GM12878 (cell line): ENCODE measurements at regions not wholly inside any gene's neighbourhood (a gene's known extent, or its start where the extent isn't known, plus 50 kb on each side); places are given as distances from the start of the nearest gene placed in this dataset.
A peak's percentile ranks its signal among the peaks of the same experiment; 100 is the strongest.

Source experiments
- ATAC-seq: fragments of 200-7000 bp; cut with Tn5 transposase; 3 replicates; pipeline ENCODE4 v1.9.1; 2020; ENCODE audit warnings: mild to moderate bottlenecking, moderate library complexity
- BruUV-seq: library from RNA; stranded (reverse); fragments of 400-500 nt; replicated peaks from 2 replicates; lab custom pipeline; 2021; lab: Mats Ljungman, UMichigan
- CTCF ChIA-PET: fragments of 300-600 bp; sonication (Branson Sonifier 250); formaldehyde crosslinking; extraction: SDS; loops from one replicate; lab custom pipeline; 2021; ENCODE audit warnings: inconsistent platforms; lab: Yijun Ruan, JAX
- POLR2A ChIA-PET: fragments of 350-600 bp; formaldehyde crosslinking; extraction: SDS; loops from one replicate; lab custom pipeline; 2021; ENCODE audit warnings: inconsistent platforms; lab: Charles Lee
- RAD21 ChIA-PET: fragments of 300-600 bp; sonication (Branson Sonifier 250); formaldehyde crosslinking; loops from one replicate; lab custom pipeline; 2023; ENCODE audit warnings: antibody characterized with exemption; ENCODE audit not compliant: unreplicated experiment; lab: Charles Lee
- SMC1A ChIA-PET: fragments of 300-600 bp; sonication (Branson Sonifier 250); formaldehyde crosslinking; loops from one replicate; lab custom pipeline; 2023; ENCODE audit not compliant: unreplicated experiment, uncharacterized antibody; lab: Charles Lee
- DNase-seq: peaks from one replicate; pipeline ENCODE4 v3.0.0-alpha.2; 2011; ENCODE audit warnings: low read depth, low spot score
- FAIRE-seq: peaks from 3 replicates; lab custom pipeline; 2011; peaks lifted over from hg19 to GRCh38; lab: Jason Lieb, UNC
- H2AFZ ChIP-seq: 2 replicates; pipeline ENCODE4 v1.6.0; 2011; ENCODE audit warnings: low read depth, low read length, control low read depth; ENCODE audit not compliant: control insufficient read depth
- H3K27ac ChIP-seq: 2 replicates; pipeline ENCODE4 v1.5.1; 2011; ENCODE audit warnings: control low read depth; ENCODE audit not compliant: control insufficient read depth, insufficient read depth
- H3K27me3 ChIP-seq, 2 experiments: replicated peaks in 1 of 2; 2 replicates each; pipeline versions ENCODE4 v1.6.0 to v1.6.1; 2011; ENCODE audit warnings: low read length in 1 of 2; ENCODE audit not compliant: control insufficient read depth in 2 of 2, insufficient read depth in 2 of 2
- H3K36me3 ChIP-seq, 2 experiments: 2 replicates each; pipeline ENCODE4 v1.5.1; 2011; ENCODE audit warnings: low read length in 1 of 2; ENCODE audit not compliant: control insufficient read depth in 2 of 2, insufficient read depth in 2 of 2
- H3K4me1 ChIP-seq: 2 replicates; pipeline ENCODE4 v1.6.1; 2011; ENCODE audit warnings: mild to moderate bottlenecking, low read length, moderate library complexity, mixed read lengths; ENCODE audit not compliant: control insufficient read depth, insufficient read depth
- H3K4me2 ChIP-seq: 2 replicates; pipeline ENCODE4 v1.6.0; 2011; ENCODE audit warnings: control low read depth; ENCODE audit not compliant: control insufficient read depth, insufficient read depth
- H3K4me3 ChIP-seq: fragments of 200-600 bp; sonication (generic); 2 replicates; pipeline ENCODE4 v1.5.1; 2016
- H3K79me2 ChIP-seq: 2 replicates; pipeline ENCODE4 v1.6.0; 2011; ENCODE audit warnings: low read length; ENCODE audit not compliant: control insufficient read depth, insufficient read depth
- H3K9ac ChIP-seq: 2 replicates; pipeline ENCODE4 v1.8.0; 2011; ENCODE audit warnings: low read length, control low read depth, mixed read lengths; ENCODE audit not compliant: control insufficient read depth, insufficient read depth
- H3K9me3 ChIP-seq: replicated peaks from 3 replicates; pipeline ENCODE4 v1.5.1; 2011; ENCODE audit warnings: mild to moderate bottlenecking, low read length; ENCODE audit not compliant: control insufficient read depth, insufficient read depth
- H4K20me1 ChIP-seq: 2 replicates; pipeline ENCODE4 v1.6.0; 2011; ENCODE audit not compliant: control insufficient read depth, insufficient read depth
- CREB1 ChIP-seq: IDR thresholded peaks from 2 replicates; pipeline ENCODE4 v1.6.1; 2012; ENCODE audit warnings: low read depth, mild to moderate bottlenecking, inconsistent platforms
- EGR1 ChIP-seq, 2 experiments: IDR thresholded peaks; 1 replicate in 1 of 2; 2 replicates in 1 of 2; pipeline ENCODE4 v1.6.1; 2011 to 2012; ENCODE audit warnings: low read depth in 2 of 2, low read length in 2 of 2, borderline replicate concordance in 1 of 2, mild to moderate bottlenecking in 1 of 2, moderate library complexity in 1 of 2
- HDGF ChIP-seq: fragments of 450-650 bp; IDR thresholded peaks from 2 replicates; pipeline ENCODE4 v1.6.1; 2016; ENCODE audit warnings: antibody characterized with exemption
- JUNB ChIP-seq: IDR thresholded peaks from 2 replicates; pipeline ENCODE4 v1.6.1; 2016; ENCODE audit warnings: antibody characterized with exemption, mild to moderate bottlenecking
- KDM1A ChIP-seq: fragments of 200-600 bp; sonication (generic); IDR thresholded peaks from 2 replicates; pipeline ENCODE4 v1.6.1; 2016; ENCODE audit warnings: borderline replicate concordance
- MEF2B ChIP-seq: fragments of 450-650 bp; IDR thresholded peaks from 2 replicates; pipeline ENCODE4 v1.6.1; 2018; ENCODE audit warnings: mild to moderate bottlenecking, moderate library complexity; ENCODE audit not compliant: partially characterized antibody, poor library complexity, severe bottlenecking
- MTA3 ChIP-seq: IDR thresholded peaks from 2 replicates; pipeline ENCODE4 v1.6.1; 2012; ENCODE audit warnings: low read length, inconsistent platforms, borderline replicate concordance
- MYC ChIP-seq: IDR thresholded peaks from 2 replicates; pipeline ENCODE4 v1.6.1; 2011; ENCODE audit warnings: mild to moderate bottlenecking, low read length, moderate library complexity, inconsistent platforms; ENCODE audit not compliant: insufficient read depth, insufficient replicate concordance, insufficient read length, severe bottlenecking
- NBN ChIP-seq: fragments of 450-650 bp; IDR thresholded peaks from 2 replicates; pipeline ENCODE4 v1.6.1; 2016
- RUNX3 ChIP-seq: IDR thresholded peaks from 2 replicates; pipeline ENCODE4 v1.6.1; 2012; ENCODE audit warnings: low read length, inconsistent platforms
- SMARCA5 ChIP-seq: fragments of 450-650 bp; IDR thresholded peaks from 2 replicates; pipeline ENCODE4 v1.6.1; 2017; ENCODE audit warnings: mild to moderate bottlenecking
- SMC3 ChIP-seq: IDR thresholded peaks from 2 replicates; pipeline ENCODE4 v1.6.1; 2011; ENCODE audit warnings: low read length, improper control_type of control experiment, borderline replicate concordance
- TAF1 ChIP-seq: IDR thresholded peaks from 2 replicates; pipeline ENCODE4 v1.6.1; 2011; ENCODE audit warnings: mild to moderate bottlenecking, low read depth, low read length, borderline replicate concordance
- TCF7 ChIP-seq: IDR thresholded peaks from 2 replicates; pipeline ENCODE4 v1.6.1; 2014; ENCODE audit warnings: antibody characterized with exemption, borderline replicate concordance
- WGBS: methylation state at CpG from one replicate; pipeline ENCODE4 v1.1.6; 2016; ENCODE audit warnings: low lambda C conversion rate; ENCODE audit not compliant: insufficient replicate concordance, insufficient coverage; ENCODE audit errors: missing lambda C conversion rate; 5-methylcytosine and 5-hydroxymethylcytosine counted together
- in situ Hi-C: fragments of 300-500 bp; cut with MboI; formaldehyde crosslinking; loops from 9 replicates; pipeline ENCODE4 v1.14.3; 2018; ENCODE audit warnings: mixed read lengths
- intact Hi-C: fragments of 100-400 bp; cut with micrococcal nuclease; formaldehyde crosslinking; loops from one replicate; pipeline ENCODE4 v1.14.2; 2022; ENCODE audit not compliant: unreplicated experiment
- TF ChIP-seq, protein P1 (sequence below): IDR thresholded peaks from 2 replicates; pipeline ENCODE4 v1.6.1; 2012; ENCODE audit warnings: low read depth, low read length, improper control_type of control experiment

DNA sequence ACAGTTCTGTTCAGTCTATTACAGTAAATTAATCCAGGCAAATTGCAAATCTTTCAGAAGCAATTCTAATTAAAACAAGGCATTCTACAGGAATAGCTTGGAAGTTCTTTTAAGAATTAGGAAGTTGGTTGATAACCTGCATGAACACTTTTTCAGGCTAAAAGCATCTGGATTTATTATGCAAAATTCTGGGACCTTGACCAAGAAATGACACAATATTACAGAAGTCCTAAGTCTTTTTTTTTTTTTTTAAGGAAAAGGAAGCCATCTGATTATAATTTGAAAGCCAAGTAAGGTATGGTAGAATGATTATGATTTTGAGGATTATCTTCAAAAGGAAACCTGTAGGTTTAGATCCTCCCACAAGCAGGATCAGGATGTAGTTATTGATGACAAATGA lies 74.7 kb upstream of the KCNK2 start (continued):
- TF ChIP-seq HDGF (no peak), NBN (no peak)
- TF ChIP-seq, all 136 proteins: peak for 0

DNA sequence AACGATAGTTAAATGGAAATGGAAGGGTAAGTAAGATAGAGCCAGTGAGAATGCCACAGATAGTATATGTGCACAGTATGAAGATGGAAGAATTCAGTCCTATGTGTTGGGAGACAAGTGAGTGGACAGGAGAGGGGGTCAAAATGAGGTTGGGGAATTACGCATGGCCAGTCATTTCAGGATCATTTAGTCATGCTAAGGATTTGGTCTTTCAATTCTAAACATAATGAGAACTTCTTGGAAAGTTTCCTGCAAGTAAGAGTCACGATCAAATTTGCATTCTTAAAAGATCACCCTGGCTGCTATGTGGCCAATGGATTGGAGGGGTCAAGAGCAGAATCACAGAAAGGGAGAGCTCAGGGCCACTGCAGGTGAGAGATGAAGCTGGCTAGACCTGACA lies 64.0 kb upstream of the KCNK2 start:
- intact Hi-C loops: no loop called here
- H3K36me3 ChIP-seq: no peaks in the 10 kb centered on the region
- DNase-seq (no peak), FAIRE-seq (no peak), ATAC-seq (no peak)
- H2AFZ ChIP-seq: no peak overlapping the region
- no peaks in the 10 kb centered on the region for H3K4me1 ChIP-seq
- no peaks in the 10 kb centered on the region for H4K20me1 ChIP-seq
- in situ Hi-C loops: no loop called here
- no TSS peak for BruUV-seq
- no peak overlapping the region for H3K4me3 ChIP-seq
- no peak overlapping the region for H3K27ac ChIP-seq
- H3K79me2 ChIP-seq: no peaks in the 10 kb centered on the region
- RAD21 ChIA-PET: no interaction called here
- no peaks in the 10 kb centered on the region for H3K9me3 ChIP-seq
- WGBS: 0% methylated on average over 3 of the region's 3 CpGs
- no peaks in the 10 kb centered on the region for H3K27me3 ChIP-seq
- H3K9ac ChIP-seq: no peak overlapping the region
- no peak for TF ChIP-seq EGR1 (IDR thresholded peaks at IDR 0.05; ENCODE audit: borderline replicate concordance in 1 of 2, low read depth in 2 of 2, low read length in 2 of 2)
- no peak for TF ChIP-seq MYC
- TF ChIP-seq JUNB: peak; percentile 11; the same call in 1 of the 2 replicates
- TF ChIP-seq SMC3: no peak
- peak; percentile 11; the same call in 1 of the 2 replicates for TF ChIP-seq RUNX3
- no peak for TF ChIP-seq TAF1
- no peak for TF ChIP-seq MEF2B
- TF ChIP-seq CREB1: no peak
- no peak for TF ChIP-seq SMARCA5
- TF ChIP-seq, protein P1, sequence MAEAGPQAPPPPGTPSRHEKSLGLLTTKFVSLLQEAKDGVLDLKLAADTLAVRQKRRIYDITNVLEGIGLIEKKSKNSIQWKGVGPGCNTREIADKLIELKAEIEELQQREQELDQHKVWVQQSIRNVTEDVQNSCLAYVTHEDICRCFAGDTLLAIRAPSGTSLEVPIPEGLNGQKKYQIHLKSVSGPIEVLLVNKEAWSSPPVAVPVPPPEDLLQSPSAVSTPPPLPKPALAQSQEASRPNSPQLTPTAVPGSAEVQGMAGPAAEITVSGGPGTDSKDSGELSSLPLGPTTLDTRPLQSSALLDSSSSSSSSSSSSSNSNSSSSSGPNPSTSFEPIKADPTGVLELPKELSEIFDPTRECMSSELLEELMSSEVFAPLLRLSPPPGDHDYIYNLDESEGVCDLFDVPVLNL: no peak
- TF ChIP-seq TCF7: no peak
- TF ChIP-seq MTA3: no peak
- TF ChIP-seq KDM1A: no peak
- CTCF ChIA-PET: interaction anchor here (1.5 kb wide), 1 partner anchor 328 kb away, joined by 4 read pairs; no protein-coding TSS in a partner anchor
- POLR2A ChIA-PET: no interaction called here
- SMC1A ChIA-PET: no interaction called here
- no peak overlapping the region for H3K4me2 ChIP-seq
